Mesothelial cell of epicardium (in vitro differentiated cells): ENCODE measurements at regions not wholly inside any gene's neighbourhood (a gene's known extent, or its start where the extent isn't known, plus 50 kb on each side); places are given as distances from the start of the nearest gene placed in this dataset.

ENCODE experiments used
- DNase-seq, 2 experiments: peaks; one replicate each; pipeline ENCODE4 v3.0.0; 2021; ENCODE audit warnings: low spot score in 2 of 2; ENCODE audit not compliant: unreplicated experiment in 2 of 2
- H3K27ac Mint-ChIP-seq: 2 replicates; pipeline ENCODE4 v1.8.0; 2021; ENCODE audit warnings: mixed read lengths
- H3K27me3 Mint-ChIP-seq: 2 replicates; pipeline ENCODE4 v1.8.0; 2021; ENCODE audit warnings: low read depth, mixed read lengths
- H3K36me3 Mint-ChIP-seq: 2 replicates; pipeline ENCODE4 v1.8.0; 2021; ENCODE audit warnings: mixed read lengths
- H3K4me1 Mint-ChIP-seq: 2 replicates; pipeline ENCODE4 v1.8.0; 2021; ENCODE audit warnings: mixed read lengths
- H3K4me3 Mint-ChIP-seq: 2 replicates; pipeline ENCODE4 v1.8.0; 2021; ENCODE audit warnings: mild to moderate bottlenecking, moderate library complexity, mixed read lengths
- H3K9me3 Mint-ChIP-seq: 2 replicates; pipeline ENCODE4 v1.8.0; 2021; ENCODE audit warnings: mixed read lengths
- CTCF ChIP-seq: fragments of 200-600 bp; sonication (generic); IDR thresholded peaks from one replicate; pipeline ENCODE4 v1.5.0; 2021; ENCODE audit warnings: antibody characterized with exemption; ENCODE audit not compliant: unreplicated experiment

DNA sequence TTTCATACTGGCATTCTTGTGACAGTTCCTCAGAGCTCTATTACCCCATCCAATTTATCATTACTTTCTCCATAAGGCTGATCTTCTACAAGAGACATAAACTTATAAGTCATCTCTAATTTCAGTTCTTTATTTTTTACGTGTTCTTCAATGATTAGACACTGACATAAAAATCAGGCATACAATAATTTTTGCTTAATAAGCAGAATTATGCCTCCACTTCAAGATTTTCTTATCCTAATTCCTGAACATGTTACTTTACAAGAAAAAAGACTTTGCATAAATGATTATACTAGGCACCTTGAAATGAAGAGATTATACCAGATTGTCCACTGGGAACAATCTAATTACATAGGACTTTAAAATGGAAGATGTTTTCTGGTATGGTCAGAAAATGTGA, 1304.5 kb upstream of the SLC39A10 start:
- H3K9me3 Mint-ChIP-seq, result peaks cover 41% of the 10 kb centered on the region
- DNase-seq, result no peak
- H3K4me3 Mint-ChIP-seq, result no peak overlapping the region
- no peak overlapping the region for H3K27ac Mint-ChIP-seq
- no peaks in the 10 kb centered on the region for H3K4me1 Mint-ChIP-seq
- H3K36me3 Mint-ChIP-seq, result peaks cover 6% of the 10 kb centered on the region
- H3K27me3 Mint-ChIP-seq, result no peaks in the 10 kb centered on the region
- no peak for TF ChIP-seq CTCF

GRCh38 chr2:194346193-194346592, 1310.8 kb upstream of the SLC39A10 start:
- Mint-ChIP-seq H3K4me1 (peaks cover 31% of the 10 kb centered on the region), H3K27ac (no peak overlapping the region), H3K4me3 (no peak overlapping the region)

DNA sequence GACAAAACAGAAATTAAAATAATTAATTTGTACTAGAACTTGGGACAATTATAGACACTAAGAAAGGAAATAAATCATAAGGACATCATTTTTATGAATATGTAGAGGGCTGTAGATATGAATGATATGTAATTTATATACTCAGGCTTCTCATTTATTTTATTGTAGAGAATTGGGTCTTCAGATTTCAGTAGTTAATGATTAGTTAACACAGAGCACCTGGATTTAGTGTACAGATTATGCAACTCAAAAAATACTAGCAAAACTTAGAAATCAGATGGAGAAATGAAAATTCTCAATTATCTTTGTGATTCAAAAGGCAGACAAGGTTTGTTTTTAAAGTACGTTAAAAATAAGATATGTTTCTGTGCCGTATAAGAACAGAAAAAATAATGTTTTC, 1311.7 kb upstream of the SLC39A10 start:
- Mint-ChIP-seq H3K4me3 (no peak overlapping the region), H3K27ac (no peak overlapping the region), H3K36me3 (no peaks in the 10 kb centered on the region), H3K9me3 (no peaks in the 10 kb centered on the region), H3K4me1 (peaks cover 38% of the 10 kb centered on the region), H3K27me3 (no peaks in the 10 kb centered on the region)
- TF ChIP-seq CTCF, result no peak
- no peak for DNase-seq

More at GRCh38 chr2:194346193-194346592, 1310.8 kb upstream of the SLC39A10 start:
- Mint-ChIP-seq H3K27me3 (no peaks in the 10 kb centered on the region), H3K36me3 (no peaks in the 10 kb centered on the region), H3K9me3 (no peaks in the 10 kb centered on the region)
- TF ChIP-seq CTCF, result no peak
- no peak for DNase-seq

DNA sequence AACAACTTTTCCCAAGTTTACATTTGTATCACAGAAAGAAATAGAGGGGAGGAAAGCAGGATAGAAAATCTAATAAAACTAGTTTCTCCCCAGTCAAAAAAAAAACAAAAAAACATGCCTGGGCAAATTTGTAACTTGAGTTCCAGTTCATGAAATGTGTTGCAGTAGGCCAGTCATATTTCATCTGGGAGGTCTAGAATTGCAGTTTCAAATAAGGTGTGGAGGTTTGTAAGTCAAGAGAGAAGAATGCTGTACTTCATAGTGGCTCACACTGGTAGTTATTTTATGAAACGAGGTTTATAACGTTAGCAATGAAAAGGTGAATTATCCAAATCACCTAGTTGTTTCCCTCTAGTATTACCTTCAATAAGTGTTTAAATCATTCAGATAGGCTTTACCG, 1313.9 kb upstream of the SLC39A10 start:
- H3K27ac Mint-ChIP-seq, result peak overlapping the region; percentile 3
- H3K4me3 Mint-ChIP-seq, result no peak overlapping the region

DNA sequence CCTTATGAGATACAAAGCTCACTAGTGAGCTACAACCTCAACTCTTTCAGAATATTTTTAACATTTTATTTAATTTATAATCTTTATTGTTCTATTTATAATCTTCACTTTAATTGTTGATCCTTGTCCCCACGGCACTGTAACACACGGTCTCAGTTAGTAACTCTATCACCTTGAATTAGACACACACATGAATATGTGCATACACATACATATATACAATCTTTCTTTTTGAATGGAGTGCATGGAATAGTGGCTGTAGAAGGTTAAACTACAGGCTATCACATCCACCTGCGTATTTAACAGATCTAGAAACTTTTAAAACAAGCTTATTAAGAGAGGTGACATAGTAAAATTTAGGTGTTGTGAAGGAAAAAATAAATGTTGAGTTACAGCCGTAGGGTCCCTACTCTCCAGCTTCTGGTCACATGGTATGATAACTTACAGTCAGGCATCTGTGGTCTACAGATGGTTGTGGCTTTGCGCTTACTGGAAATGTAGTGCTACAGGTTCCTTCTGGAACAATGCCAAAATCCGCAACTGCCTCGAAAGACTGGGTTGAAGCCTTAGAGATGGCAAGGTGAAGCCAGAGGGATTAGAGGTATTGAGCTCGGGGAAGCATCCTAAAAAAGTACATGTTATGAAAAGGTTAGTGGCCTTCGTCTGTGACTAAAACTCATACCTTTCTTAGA, 1324.1 kb upstream of the SLC39A10 start:
- no peak overlapping the region for H3K27ac Mint-ChIP-seq
- no peaks in the 10 kb centered on the region for H3K27me3 Mint-ChIP-seq
- no peaks in the 10 kb centered on the region for H3K4me1 Mint-ChIP-seq
- H3K36me3 Mint-ChIP-seq, result no peaks in the 10 kb centered on the region
- DNase-seq, result no peak
- no peak overlapping the region for H3K4me3 Mint-ChIP-seq
- TF ChIP-seq CTCF, result no peak
- H3K9me3 Mint-ChIP-seq, result no peaks in the 10 kb centered on the region

More for the DNA sequence above, 1313.9 kb upstream of the SLC39A10 start:
- H3K36me3 Mint-ChIP-seq, result no peaks in the 10 kb centered on the region
- H3K27me3 Mint-ChIP-seq, result no peaks in the 10 kb centered on the region
- peaks cover 42% of the 10 kb centered on the region for H3K4me1 Mint-ChIP-seq
- DNase-seq, result no peak
- no peaks in the 10 kb centered on the region for H3K9me3 Mint-ChIP-seq
- no peak for TF ChIP-seq CTCF
